GM12801 (cell line): ENCODE measurements at regions not wholly inside any gene's neighbourhood (a gene's known extent, or its start where the extent isn't known, plus 50 kb on each side); places are given as distances from the start of the nearest gene placed in this dataset.

Experiments
- TF ChIP-seq, protein P1 (sequence below): IDR thresholded peaks from one replicate; pipeline ENCODE4 v1.5.1; 2011; ENCODE audit warnings: control low read depth; ENCODE audit not compliant: insufficient read length; ENCODE audit errors: extremely low read depth

DNA sequence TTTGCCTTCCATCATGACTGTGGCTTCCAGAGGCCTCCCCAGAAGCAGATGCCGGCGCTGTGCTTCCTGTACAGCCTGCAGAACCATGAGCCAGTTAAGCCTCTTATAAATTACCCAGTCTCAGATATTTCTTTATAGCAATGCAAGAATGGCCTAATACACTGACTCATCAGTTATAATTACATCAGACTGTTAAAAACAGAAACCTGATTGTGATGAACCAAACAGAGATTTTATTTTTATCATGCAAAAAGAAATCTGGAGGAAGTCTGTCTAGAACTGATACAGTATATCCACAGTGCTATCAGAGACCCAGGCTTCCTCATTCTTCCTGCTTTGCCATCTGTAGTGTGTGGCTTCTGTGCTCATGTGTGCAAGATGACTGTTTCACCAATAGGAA, 93.4 kb upstream of the MEX3C start:
- TF ChIP-seq, protein P1, sequence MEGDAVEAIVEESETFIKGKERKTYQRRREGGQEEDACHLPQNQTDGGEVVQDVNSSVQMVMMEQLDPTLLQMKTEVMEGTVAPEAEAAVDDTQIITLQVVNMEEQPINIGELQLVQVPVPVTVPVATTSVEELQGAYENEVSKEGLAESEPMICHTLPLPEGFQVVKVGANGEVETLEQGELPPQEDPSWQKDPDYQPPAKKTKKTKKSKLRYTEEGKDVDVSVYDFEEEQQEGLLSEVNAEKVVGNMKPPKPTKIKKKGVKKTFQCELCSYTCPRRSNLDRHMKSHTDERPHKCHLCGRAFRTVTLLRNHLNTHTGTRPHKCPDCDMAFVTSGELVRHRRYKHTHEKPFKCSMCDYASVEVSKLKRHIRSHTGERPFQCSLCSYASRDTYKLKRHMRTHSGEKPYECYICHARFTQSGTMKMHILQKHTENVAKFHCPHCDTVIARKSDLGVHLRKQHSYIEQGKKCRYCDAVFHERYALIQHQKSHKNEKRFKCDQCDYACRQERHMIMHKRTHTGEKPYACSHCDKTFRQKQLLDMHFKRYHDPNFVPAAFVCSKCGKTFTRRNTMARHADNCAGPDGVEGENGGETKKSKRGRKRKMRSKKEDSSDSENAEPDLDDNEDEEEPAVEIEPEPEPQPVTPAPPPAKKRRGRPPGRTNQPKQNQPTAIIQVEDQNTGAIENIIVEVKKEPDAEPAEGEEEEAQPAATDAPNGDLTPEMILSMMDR: no peak

DNA sequence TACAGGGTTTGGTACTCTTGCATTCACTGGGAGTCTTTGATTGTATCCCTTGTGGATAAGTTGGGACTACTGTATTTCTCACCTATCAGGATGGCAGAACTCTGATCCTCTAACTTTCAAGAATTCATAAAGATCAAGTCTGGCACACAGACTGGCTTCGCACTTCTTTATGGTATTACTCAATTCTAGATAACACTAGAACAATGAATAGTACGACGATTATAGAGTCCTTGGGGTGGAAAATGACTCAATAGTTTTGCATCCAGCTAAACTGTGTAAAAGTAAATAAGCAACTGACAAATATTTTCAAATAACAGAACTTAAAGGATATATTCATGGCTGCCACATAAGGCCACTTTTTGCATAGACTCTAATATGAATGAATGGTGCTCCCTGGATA, 103.4 kb upstream of the MEX3C start:
- TF ChIP-seq, protein P1: no peak

DNA sequence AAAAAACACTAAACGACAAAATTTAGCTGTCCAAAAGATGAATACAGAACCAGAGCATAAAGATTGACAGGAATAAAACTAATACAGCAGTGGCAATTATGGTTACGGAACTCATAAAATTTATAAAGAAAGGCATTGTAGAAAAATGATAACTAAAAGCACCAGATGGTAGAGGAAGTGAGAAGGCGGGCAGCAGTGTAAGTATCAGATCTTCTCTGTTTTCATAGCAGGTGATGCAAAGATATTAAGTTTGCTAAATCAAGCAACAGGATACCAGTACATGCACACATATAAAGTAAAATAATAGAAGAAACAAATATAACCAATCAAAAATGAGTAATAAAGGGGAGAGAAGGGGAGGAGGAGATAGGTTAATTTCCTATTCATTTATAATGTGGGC, 103.9 kb upstream of the MEX3C start:
- TF ChIP-seq, protein P1: no peak

DNA sequence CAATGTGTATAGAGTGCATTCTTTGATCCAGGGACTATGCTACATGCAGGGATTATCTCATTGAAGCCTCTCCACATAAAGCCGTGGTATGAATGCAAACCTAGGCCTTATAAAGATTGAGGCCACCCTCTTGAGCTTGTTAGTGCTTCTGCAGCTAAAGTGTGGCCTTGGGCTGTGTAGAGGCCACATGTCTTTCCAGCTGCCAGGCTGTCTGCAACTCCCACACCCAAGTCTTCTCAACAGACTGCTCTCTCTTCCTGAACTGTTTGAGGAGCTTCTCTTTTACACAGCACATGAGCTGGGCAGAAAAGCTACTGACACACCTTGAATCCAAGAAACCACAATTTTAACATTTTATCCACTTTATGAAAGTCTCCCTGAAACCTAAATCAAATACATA, 119.2 kb upstream of the MEX3C start:
- TF ChIP-seq, protein P1: no peak

DNA sequence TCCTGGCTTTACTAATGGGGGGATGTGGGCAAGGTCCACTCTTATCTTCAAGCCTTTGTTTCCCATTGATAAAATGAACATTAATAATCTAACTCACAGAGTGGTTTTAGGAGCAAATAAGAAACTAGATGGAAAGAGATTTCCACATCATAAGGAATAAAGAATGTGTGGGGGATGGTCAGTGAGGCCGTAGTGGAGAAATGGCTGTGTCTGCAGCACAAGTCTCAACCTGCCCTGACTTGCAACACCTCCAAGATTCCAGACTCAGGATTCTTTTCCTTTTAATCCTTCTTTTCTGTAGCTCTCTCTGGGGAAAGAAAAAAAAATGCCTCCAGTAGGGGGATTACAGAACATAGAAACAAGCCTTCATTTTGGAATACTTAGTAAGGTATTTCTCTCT, 124.2 kb upstream of the MEX3C start:
- TF ChIP-seq, protein P1: no peak

DNA sequence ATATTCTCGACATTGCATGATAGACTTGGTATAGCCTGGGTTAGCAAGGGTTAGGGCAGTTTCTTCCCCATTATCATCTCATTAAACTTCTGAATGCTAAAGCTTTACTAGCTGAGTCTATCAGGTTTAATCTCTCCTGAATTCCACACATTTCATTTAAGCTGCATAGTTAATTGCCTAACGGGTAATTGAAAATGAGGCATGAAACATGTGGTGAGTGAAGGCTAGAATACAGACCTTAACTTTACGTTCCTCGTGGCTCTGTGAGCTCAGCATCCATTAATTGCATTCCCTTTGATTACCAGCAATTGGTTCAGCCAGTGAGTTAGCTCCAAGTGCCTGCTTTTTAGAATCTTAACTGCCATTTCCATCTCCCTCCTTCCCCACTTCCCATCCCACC, 126.5 kb upstream of the MEX3C start:
- TF ChIP-seq, protein P1: no peak

DNA sequence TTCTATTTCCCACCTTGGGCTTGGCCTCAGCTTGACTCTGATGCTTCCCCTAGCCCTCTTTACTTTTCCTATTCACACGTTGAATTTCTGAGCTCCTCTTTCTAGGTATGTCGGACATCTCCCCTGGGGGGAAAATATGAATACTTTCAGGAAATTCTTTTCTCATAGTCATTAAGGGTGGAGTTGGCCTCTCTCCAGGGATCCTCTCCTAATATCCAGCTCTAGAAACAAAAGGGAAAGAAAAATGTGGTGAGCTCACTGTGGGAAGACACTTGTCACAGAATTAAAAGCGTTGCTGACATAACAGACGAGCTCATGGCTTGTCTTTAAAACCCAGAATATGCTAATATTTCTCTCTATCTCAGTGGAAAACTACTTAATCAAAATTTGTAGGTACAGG, 132.7 kb upstream of the MEX3C start:
- TF ChIP-seq, protein P1: no peak

DNA sequence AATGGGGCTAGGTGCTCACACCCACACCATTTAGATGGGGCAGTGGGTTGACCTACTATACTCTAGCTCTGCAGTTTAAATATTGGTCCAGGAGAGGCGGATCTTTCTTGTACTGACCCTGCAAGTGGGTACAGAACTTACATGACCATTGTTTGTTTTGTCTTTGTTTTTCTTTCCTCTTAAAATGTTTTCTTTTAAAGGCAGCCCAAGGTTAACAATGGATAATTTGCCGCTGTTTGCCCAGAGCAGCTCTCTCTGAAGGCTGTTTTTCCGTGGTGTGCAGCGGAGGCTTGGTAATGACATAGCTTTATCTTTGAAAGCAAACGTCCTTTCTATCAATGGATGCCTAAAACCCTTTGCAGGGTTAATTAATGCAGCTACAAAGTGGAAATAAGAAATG, 133.3 kb upstream of the MEX3C start:
- TF ChIP-seq, protein P1: no peak
